Adrenal gland (tissue), 5 donors: ENCODE measurements at regions not wholly inside any gene's neighbourhood (a gene's known extent, or its start where the extent isn't known, plus 50 kb on each side); places are given as distances from the start of the nearest gene placed in this dataset.

ENCODE experiments used
- POLR2A ChIP-seq, 2 donors: fragments of 450-650 bp; IDR thresholded peaks; one replicate each; pipeline ENCODE4 v1.6.1; 2017; ENCODE audit warnings: antibody characterized with exemption in 2 of 2, mild to moderate bottlenecking in 2 of 2, moderate library complexity in 1 of 2
- TF ChIP-seq, protein P1 (sequence below), 6 experiments: fragments of 450-650 bp in 4 of 6; fragments of 200-600 bp in 2 of 6; sonication (generic) in 1 of 6; IDR thresholded peaks; 1 replicate in 5 of 6; 2 replicates in 1 of 6; pipeline versions ENCODE4 v1.5.1 to v1.8.0; 2016 to 2021; ENCODE audit warnings: antibody characterized with exemption in 6 of 6, mild to moderate bottlenecking in 2 of 6, moderate library complexity in 1 of 6
- donor health status: DM: no; HTN: no; CAD: no.

DNA sequence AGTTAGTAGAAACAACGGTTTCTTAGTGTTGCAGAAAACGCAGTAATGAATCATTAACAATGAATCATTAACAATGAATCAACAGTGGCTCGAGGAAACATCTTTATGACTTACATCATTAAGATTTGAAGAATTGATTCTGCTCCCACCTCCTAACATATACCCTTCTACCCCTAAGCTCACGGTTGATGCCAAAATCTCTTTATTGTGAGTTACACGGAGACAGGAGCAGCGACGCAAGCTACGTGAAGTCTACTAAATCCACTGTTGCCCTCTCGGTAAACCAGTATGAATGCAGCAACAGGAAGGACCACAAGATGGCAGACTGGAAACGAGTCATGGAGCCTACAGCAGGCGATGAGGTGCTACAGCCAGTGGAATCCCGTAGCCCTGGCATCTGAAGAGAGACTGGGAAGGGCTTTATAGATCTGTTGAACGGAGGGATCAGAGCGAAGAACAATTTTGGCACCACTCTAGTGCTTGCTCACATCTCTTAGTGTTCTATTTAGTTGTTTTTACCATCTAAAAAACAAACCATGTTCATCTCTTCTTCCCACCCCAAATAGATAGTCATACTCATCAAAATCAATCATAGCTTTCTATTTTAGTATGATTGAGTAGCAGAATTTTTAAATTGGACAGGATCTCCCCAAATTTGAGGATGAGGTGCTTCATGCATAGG is 332.7 kb downstream of the DUSP6 start:
- TF ChIP-seq, protein P1, sequence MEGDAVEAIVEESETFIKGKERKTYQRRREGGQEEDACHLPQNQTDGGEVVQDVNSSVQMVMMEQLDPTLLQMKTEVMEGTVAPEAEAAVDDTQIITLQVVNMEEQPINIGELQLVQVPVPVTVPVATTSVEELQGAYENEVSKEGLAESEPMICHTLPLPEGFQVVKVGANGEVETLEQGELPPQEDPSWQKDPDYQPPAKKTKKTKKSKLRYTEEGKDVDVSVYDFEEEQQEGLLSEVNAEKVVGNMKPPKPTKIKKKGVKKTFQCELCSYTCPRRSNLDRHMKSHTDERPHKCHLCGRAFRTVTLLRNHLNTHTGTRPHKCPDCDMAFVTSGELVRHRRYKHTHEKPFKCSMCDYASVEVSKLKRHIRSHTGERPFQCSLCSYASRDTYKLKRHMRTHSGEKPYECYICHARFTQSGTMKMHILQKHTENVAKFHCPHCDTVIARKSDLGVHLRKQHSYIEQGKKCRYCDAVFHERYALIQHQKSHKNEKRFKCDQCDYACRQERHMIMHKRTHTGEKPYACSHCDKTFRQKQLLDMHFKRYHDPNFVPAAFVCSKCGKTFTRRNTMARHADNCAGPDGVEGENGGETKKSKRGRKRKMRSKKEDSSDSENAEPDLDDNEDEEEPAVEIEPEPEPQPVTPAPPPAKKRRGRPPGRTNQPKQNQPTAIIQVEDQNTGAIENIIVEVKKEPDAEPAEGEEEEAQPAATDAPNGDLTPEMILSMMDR (IDR thresholded peaks at IDR 0.05) = peak; percentile 67 to 91 (median 84)
- no peak for TF ChIP-seq POLR2A (IDR thresholded peaks at IDR 0.05)
